IPS DF 6.9 (cell line): ENCODE measurements at regions not wholly inside any gene's neighbourhood (a gene's known extent, or its start where the extent isn't known, plus 50 kb on each side); places are given as distances from the start of the nearest gene placed in this dataset.
"Not testable (repeated sequence)": the region's sequence is repeated elsewhere in the genome, so short reads cannot be mapped to it uniquely, and the experiment has no call there.

Experiments
- DNase-seq: peaks from one replicate; pipeline ENCODE4 v3.0.0-alpha.2; 2013; ENCODE audit warnings: low read depth, low spot score
- H3K27ac ChIP-seq: one replicate; pipeline ENCODE4 v1.5.1; 2013; ENCODE audit warnings: low read length, control low read depth
- H3K27me3 ChIP-seq: 2 replicates; pipeline ENCODE4 v1.6.1; 2013; ENCODE audit warnings: mild to moderate bottlenecking, low read length; ENCODE audit not compliant: control insufficient read depth, insufficient read depth
- H3K36me3 ChIP-seq: 2 replicates; pipeline ENCODE4 v1.6.1; 2013; ENCODE audit warnings: low read length; ENCODE audit not compliant: control insufficient read depth, insufficient read depth
- H3K4me1 ChIP-seq: 2 replicates; pipeline ENCODE4 v1.6.1; 2013; ENCODE audit warnings: low read length; ENCODE audit not compliant: control insufficient read depth, insufficient read depth
- H3K4me3 ChIP-seq: 2 replicates; pipeline ENCODE4 v1.5.1; 2013; ENCODE audit warnings: mild to moderate bottlenecking, low read length
- H3K9me3 ChIP-seq: 2 replicates; pipeline ENCODE4 v1.6.1; 2013; ENCODE audit warnings: low read length, inconsistent platforms; ENCODE audit not compliant: control insufficient read depth, insufficient read depth
- WGBS: extraction: QIAGEN DNeasy Blood & Tissue Kit; methylation state at CpG from one replicate; pipeline ENCODE4 v1.1.7; 2013; ENCODE audit warnings: mixed read lengths, missing lambda C conversion rate; ENCODE audit not compliant: insufficient read length, insufficient coverage; 5-methylcytosine and 5-hydroxymethylcytosine counted together

GRCh38 chr2:189308056-189308790 lies 128.7 kb upstream of the COL5A2 start:
- Histone ChIP-seq H3K4me3 (no peak overlapping the region), H3K4me1 (no peaks in the 10 kb centered on the region), H3K9me3 (no peaks in the 10 kb centered on the region), H3K27ac (no peak overlapping the region), H3K36me3 (no peaks in the 10 kb centered on the region), H3K27me3 (no peaks in the 10 kb centered on the region)
- no peak for DNase-seq
- WGBS, result no CpG with 5 or more reads among the region's 3 CpGs

- WGBS, result no CpG with 5 or more reads among the region's 4 CpGs
These were observed 129.8 kb upstream of the COL5A2 start for GRCh38 chr2:189309331-189309730.

GRCh38 chr2:189312211-189312610 lies 129.1 kb upstream of the WDR75 start:
- DNase-seq, result no peak
- H3K4me3 ChIP-seq, result no peak overlapping the region
- no peaks in the 10 kb centered on the region for H3K9me3 ChIP-seq
- no peaks in the 10 kb centered on the region for H3K4me1 ChIP-seq
- H3K27ac ChIP-seq, result no peak overlapping the region
- no CpG with 5 or more reads among the region's 13 CpGs for WGBS
- H3K36me3 ChIP-seq, result no peaks in the 10 kb centered on the region
- H3K27me3 ChIP-seq, result no peaks in the 10 kb centered on the region

More at GRCh38 chr2:189309331-189309730, 129.8 kb upstream of the COL5A2 start:
- Histone ChIP-seq H3K27me3 (no peaks in the 10 kb centered on the region), H3K36me3 (no peaks in the 10 kb centered on the region), H3K27ac (no peak overlapping the region), H3K4me1 (no peaks in the 10 kb centered on the region), H3K4me3 (no peak overlapping the region), H3K9me3 (no peaks in the 10 kb centered on the region)
- DNase-seq, result no peak

GRCh38 chr2:189312643-189313042 lies 128.6 kb upstream of the WDR75 start:
- H3K4me3 ChIP-seq, result no peak overlapping the region
- H3K27ac ChIP-seq, result no peak overlapping the region
- no peaks in the 10 kb centered on the region for H3K9me3 ChIP-seq
- WGBS, result no CpG with 5 or more reads among the region's 4 CpGs
- H3K36me3 ChIP-seq, result no peaks in the 10 kb centered on the region
- no peaks in the 10 kb centered on the region for H3K4me1 ChIP-seq
- H3K27me3 ChIP-seq, result no peaks in the 10 kb centered on the region
- DNase-seq, result no peak

GRCh38 chr2:189318761-189319160 lies 122.5 kb upstream of the WDR75 start:
- WGBS, result no CpG with 5 or more reads among the region's 1 CpG
- Histone ChIP-seq H3K9me3 (no peaks in the 10 kb centered on the region), H3K36me3 (no peaks in the 10 kb centered on the region), H3K4me3 (no peak overlapping the region), H3K27me3 (no peaks in the 10 kb centered on the region), H3K4me1 (no peaks in the 10 kb centered on the region), H3K27ac (no peak overlapping the region)
- no peak for DNase-seq

DNA sequence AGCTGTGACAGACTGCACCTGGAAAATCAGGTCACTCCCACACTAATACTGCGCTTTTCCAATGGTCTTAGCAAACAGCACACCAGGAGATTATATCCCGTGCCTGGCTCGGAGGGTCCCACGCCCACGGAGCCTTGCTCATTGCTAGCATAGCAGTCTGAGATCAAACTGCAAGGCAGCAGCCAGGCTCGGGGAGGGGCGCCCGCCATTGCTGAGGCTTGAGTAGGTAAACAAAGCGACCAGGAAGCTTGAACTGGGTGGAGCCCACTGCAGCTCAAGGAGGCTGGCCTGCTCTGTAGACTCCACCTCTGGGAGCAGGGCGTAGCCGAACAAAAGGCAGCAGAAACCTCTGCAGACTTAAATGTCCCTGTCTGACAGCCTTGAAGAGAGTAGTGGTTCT lies 121.8 kb upstream of the WDR75 start:
- not testable (repeated sequence) for DNase-seq, H3K9me3 ChIP-seq, H3K27ac ChIP-seq, H3K4me1 ChIP-seq, H3K27me3 ChIP-seq, H3K36me3 ChIP-seq, H3K4me3 ChIP-seq
- WGBS, result no CpG with 5 or more reads among the region's 11 CpGs

- no peak overlapping the region for H3K27ac ChIP-seq
- no peak for DNase-seq
- 100% methylated on average over 1 of the region's 2 CpGs for WGBS
These were observed 113.1 kb upstream of the WDR75 start for GRCh38 chr2:189327879-189328847.

GRCh38 chr2:189328848-189329245 lies 112.4 kb upstream of the WDR75 start:
- no peak for DNase-seq
- no peak overlapping the region for H3K4me3 ChIP-seq
- H3K36me3 ChIP-seq, result no peaks in the 10 kb centered on the region
- H3K9me3 ChIP-seq, result no peaks in the 10 kb centered on the region
- no peak overlapping the region for H3K27ac ChIP-seq
- no peaks in the 10 kb centered on the region for H3K4me1 ChIP-seq
- no CpG with 5 or more reads among the region's 2 CpGs for WGBS
- H3K27me3 ChIP-seq, result no peaks in the 10 kb centered on the region

More at GRCh38 chr2:189327879-189328847, 113.1 kb upstream of the WDR75 start:
- Histone ChIP-seq H3K4me3 (no peak overlapping the region), H3K27me3 (no peaks in the 10 kb centered on the region), H3K4me1 (no peaks in the 10 kb centered on the region), H3K36me3 (no peaks in the 10 kb centered on the region), H3K9me3 (no peaks in the 10 kb centered on the region)

DNA sequence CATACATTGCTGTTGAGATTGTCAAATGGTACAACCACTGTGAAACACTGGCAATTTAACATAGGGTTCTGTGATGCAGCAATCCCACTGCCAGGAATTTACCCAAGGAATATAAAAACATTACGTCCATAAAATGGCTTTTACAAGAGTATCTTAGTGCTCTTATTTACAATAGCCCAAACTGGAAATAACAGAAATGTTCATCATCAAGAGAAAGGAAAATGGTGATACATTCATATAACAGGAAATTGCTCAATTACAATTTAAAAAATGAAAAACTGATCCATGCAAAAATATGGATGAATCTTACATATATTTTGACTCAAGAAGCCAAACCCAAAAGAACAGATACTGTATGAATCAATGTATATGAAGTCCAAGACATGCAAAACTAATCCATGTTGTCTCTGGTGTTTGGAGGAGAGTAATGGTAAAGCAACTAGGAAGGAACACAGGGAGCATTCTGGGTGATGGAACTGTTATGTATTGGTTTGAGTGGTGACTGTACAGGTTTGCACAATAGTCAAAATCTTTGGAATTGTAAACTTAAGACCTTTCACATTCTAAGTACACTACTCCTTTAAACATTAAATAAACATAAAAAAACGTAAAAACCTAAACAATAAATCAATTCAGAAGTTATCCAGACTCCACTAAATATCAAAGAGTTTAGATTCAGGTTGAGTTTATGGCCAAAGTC lies 104.8 kb upstream of the WDR75 start:
- H3K4me3 ChIP-seq, result no peak overlapping the region
- H3K27ac ChIP-seq, result no peak overlapping the region
- H3K9me3 ChIP-seq, result no peaks in the 10 kb centered on the region
- no peaks in the 10 kb centered on the region for H3K4me1 ChIP-seq
- no peaks in the 10 kb centered on the region for H3K27me3 ChIP-seq
- WGBS, result 100% methylated on average over 1 of the region's 2 CpGs
- DNase-seq, result no peak
- H3K36me3 ChIP-seq, result no peaks in the 10 kb centered on the region

- Histone ChIP-seq H3K27me3 (no peaks in the 10 kb centered on the region), H3K27ac (no peak overlapping the region), H3K4me3 (no peak overlapping the region), H3K4me1 (no peaks in the 10 kb centered on the region), H3K9me3 (no peaks in the 10 kb centered on the region), H3K36me3 (no peaks in the 10 kb centered on the region)
- no CpG with 5 or more reads among the region's 1 CpG for WGBS
- no peak for DNase-seq
These were observed 103.6 kb upstream of the WDR75 start for GRCh38 chr2:189337656-189338055.
